HG03159 (cell line): ENCODE measurements at regions not wholly inside any gene's neighbourhood (a gene's known extent, or its start where the extent isn't known, plus 50 kb on each side); places are given as distances from the start of the nearest gene placed in this dataset.
"Not testable (repeated sequence)": the region's sequence is repeated elsewhere in the genome, so short reads cannot be mapped to it uniquely, and the experiment has no call there.

Experiments
- ATAC-seq: cut with Tn5 transposase; IDR thresholded peaks from one replicate; pipeline ENCODE4 v1.9.1; 2021; ENCODE audit warnings: mild to moderate bottlenecking, moderate library complexity; ENCODE audit not compliant: unreplicated experiment

DNA sequence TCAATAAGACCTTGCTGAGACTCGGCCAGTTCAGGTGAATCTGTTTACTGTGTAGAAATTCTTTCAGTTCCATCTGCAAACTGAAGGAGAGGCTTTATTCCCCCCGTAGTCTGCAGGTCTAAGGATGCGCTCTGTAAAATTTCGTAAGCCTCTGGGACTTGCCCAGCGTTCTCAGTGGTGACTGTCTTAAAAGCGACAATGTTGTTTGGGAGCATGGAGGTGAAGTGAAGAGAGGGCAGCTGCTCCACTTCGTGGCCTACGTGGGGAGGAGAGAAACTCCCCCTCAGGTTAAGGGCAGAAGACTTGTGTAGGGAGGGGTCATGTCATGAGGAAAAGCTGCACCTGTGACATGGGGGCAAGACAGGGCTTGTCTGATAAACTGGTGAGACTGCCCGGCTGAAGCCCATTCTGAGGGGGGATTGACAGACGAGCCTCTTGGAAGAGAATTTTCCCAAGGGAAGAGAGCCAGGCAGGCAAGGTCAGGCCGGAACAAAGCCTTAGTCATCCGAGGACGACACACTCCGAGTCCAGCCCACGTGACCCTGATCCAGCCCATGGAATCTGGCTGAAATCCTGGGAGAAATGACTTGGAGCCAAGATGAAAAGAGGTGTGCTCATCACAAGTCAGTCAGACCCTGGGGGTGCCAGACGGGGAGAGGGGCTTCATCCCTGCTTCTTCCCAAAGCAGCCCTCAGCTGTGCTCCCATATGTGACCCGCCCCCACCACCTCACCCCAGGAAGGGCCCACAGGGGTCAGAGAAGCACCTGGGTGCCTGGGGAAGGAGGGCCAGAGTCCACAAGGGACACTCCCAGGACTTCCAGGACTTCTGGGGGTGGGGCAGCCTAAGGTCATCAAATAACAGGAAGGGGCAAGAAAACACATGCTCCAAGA, 88.5 kb upstream of the SH3BP4 start:
- ATAC-seq: no peak

GRCh38 chr2:234861841-234862735, 89.7 kb upstream of the SH3BP4 start:
- ATAC-seq: no peak

DNA sequence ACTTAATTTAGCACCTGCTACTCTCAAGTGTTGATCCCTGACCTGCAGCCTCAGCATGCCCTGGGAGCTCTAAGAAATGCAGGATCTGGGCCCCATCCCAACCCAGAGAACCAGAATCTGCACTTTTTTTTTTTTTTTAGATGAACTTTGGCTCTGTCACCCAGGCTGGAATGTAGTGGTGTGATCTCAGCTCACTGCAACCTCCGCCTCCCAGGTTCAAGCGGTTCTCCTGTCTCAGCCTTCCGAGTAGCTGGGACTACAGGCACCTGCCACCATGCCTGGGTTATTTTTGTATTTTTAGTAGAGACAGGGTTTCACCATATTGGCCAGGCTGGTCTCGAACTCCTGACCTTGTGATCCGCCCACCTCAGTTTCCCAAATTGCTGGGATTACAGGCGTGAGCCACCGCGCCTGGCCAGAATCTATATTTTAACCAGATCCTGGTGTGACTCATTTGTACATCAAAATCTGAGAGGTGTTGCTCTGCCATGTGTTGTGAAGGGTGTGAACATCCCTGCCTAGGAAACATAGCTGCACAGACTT, 92.4 kb upstream of the SH3BP4 start:
- not testable (repeated sequence) for ATAC-seq

DNA sequence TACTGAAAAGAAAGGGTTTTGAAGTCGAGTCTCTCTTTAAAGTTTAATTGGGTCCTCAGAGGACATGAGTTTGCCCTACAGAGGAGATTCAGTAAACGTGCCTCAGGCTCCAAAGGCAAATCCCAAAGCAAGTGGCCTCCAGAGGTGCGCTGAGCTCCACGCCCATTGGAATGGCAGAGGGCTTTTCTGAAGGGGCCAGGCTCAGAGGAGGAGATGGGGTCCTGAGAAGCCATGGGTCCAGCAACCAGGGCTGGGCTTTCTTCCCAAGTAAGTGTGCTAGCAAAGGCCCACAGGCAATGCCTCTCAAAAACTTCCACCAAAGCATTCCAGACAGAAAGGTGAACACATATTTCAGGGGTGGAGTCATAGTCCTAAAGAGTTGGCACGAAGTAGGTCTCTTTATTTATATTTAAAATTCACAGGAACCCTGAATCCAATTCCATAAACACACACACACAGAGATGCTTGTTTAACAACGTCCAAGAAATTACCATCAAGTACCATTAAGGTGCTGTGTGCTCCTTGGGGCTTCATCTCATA, 93.0 kb upstream of the SH3BP4 start:
- no peak for ATAC-seq

DNA sequence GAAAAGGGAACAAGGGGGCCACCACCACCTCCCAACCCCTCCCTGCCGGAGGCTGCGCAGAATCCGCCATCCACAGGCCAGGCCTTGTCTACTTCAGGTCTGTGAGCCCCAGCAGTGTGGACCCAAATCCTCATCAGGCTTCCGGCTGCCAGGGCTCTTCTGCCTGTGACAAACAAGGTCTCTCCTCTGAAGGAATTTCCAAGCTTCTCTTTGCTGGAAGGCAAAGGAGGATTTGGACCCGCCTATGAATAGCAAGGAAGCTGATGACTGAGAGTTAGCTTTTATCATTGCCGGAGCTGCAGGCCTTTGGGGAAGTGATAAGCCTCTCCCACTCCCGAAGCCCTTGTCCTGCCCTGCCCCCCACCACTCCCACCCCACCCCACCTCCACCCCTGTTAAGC, 93.7 kb upstream of the SH3BP4 start:
- no peak for ATAC-seq

DNA sequence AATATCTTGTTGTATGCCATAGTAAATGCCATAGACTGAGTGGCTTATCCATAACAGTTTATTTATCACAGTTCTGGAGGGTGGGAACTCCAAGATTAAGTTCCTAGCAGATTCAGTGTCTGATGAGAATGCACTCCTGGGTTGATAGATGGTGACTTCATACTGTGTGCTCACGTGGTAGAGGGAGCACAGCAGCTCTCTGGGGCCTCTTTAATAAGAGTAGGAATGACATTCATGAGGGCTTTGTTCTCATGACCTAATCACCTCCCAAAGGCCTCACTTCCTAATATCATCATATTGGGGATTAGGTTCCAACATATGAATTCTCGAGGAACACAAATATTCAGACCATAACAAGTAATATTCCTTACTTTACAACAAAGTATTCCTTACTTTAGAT, 98.1 kb upstream of the SH3BP4 start:
- ATAC-seq: no peak

DNA sequence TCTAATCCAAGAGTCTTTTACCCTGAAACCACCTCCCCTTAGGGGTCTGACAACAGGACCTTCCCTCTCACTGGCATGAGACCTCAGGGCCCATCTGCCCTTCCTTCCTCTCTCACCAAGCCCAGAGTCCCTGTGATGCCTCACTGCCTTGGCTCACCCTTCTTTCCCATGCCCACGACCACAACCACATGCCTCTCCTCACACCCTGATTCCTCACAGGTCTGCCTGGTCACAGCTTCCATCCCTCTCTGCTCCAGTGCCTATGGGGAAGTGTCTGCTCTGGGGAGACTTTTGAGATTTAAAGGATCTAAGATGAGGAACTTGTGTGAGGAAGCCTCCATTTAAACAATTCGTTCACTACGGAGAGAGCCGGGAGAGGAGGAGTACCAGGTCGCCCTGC, 98.9 kb upstream of the SH3BP4 start:
- ATAC-seq: no peak

- ATAC-seq: no peak
These were observed 99.8 kb upstream of the SH3BP4 start for GRCh38 chr2:234852035-234852434.

DNA sequence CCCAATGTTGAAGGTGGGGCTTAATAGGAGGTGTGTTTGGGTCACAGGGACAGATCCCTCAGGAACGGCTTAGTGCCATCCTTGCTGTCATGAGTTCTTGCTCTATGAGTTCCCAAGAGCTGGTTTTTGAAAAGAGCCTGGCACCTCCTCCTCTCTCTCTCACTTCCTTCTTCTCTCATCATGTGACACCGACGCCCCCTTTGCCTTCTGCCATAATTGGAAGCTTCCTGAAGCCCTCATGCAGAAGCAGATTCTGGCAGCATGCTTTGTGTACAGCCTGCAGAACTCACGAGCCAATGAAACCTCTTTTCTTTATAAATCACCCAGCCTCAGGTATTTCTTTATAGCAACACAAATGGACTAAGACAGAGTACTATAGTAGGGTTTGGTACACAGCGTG, 100.4 kb upstream of the SH3BP4 start:
- ATAC-seq: no peak

GRCh38 chr2:234850818-234851217, 101.0 kb upstream of the SH3BP4 start:
- ATAC-seq: no peak

GRCh38 chr2:234849678-234850077, 102.1 kb upstream of the SH3BP4 start:
- no peak for ATAC-seq

- ATAC-seq: no peak
These were observed 103.2 kb upstream of the SH3BP4 start for GRCh38 chr2:234848578-234848977.

DNA sequence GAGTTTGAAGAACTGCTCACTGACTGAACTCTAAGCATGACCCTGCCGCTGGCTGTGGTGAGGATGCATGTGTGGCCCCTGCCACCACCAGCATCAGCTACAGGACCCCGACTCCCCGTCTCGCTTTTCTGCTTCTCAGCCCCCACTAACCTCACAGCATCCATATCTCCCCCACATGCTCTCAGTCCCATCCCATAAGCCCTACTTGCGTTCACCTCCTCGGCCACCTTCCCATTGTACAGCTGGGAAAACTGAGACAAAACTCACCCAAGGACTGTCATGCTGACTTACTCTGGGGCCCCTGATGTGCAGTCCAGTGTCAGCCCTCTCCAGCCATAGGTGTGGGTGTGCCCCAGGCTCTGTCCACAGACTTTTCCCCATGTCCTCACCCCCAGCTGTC, 104.2 kb upstream of the SH3BP4 start:
- no peak for ATAC-seq

DNA sequence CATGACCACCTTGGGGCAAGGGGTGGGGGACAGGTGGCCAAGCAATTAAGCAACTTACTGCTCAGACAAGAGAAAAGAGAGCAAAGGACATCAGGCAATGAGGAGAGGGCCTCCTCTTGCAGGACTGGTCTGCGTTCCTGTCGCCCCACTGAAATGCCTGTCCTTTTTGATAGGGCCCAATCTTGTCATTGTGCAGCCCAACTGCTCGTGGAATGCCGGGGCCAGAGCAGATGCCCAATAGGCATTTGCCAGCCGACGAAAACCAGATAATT, 104.5 kb upstream of the SH3BP4 start:
- no peak for ATAC-seq

GRCh38 chr2:234846599-234847363, 105.0 kb upstream of the SH3BP4 start:
- no peak for ATAC-seq

GRCh38 chr2:234845602-234846590, 105.9 kb upstream of the SH3BP4 start:
- no peak for ATAC-seq

- ATAC-seq: no peak
These were observed 108.4 kb upstream of the SH3BP4 start for GRCh38 chr2:234843411-234843810.

GRCh38 chr2:234842753-234843152, 109.1 kb upstream of the SH3BP4 start:
- ATAC-seq: no peak

DNA sequence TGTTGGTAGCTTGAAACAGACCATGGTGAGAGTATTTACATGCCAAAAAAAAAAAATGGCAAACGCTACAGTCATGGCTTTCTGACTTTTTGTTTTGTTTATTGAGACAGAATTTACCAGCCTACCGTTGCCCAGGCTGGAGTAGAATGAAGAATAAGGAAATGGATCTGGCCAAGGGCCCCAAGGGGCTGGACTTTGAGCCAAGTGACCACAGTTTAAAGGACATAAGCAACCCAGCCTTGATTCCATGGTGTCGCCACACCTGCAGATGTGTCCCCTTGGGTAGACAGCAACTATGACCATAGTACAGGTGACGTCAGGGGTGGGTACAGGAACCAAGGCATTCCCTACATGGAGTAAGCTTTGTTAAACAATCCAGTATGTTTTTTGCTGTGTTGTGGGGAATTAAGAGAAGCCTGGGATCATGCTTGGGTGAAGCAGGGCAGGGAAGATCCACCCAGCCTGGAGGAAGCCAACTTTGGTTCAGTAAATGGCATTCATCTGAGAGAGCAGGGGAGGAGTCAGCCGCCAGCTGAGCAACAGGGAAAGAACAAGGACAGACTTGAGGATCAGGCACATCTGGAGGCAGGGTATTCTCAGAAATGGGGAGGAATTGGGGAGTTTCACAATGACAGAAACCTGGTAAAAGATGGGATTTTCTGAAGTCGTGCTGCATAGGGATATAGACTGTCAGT, 110.3 kb upstream of the SH3BP4 start:
- ATAC-seq: no peak
